HEK293T (cell line): ENCODE measurements at regions not wholly inside any gene's neighbourhood (a gene's known extent, or its start where the extent isn't known, plus 50 kb on each side); places are given as distances from the start of the nearest gene placed in this dataset.

Experiments used
- BHLHE40 ChIP-seq: fragments of 450-650 bp; IDR thresholded peaks from 2 replicates; pipeline ENCODE4 v1.6.1; 2016; ENCODE audit warnings: mild to moderate bottlenecking, moderate library complexity, borderline replicate concordance
- CTBP1 ChIP-seq: fragments of 450-650 bp; IDR thresholded peaks from 2 replicates; pipeline ENCODE4 v1.6.1; 2016; ENCODE audit warnings: borderline replicate concordance
- ELF4 ChIP-seq: fragments of 450-650 bp; IDR thresholded peaks from 2 replicates; pipeline ENCODE4 v1.6.1; 2017; ENCODE audit warnings: antibody characterized with exemption
- FOXA1 ChIP-seq: fragments of 450-650 bp; IDR thresholded peaks from 2 replicates; pipeline ENCODE4 v1.6.1; 2016; ENCODE audit warnings: mild to moderate bottlenecking
- FOXM1 ChIP-seq: fragments of 450-650 bp; IDR thresholded peaks from 2 replicates; pipeline ENCODE4 v1.6.1; 2017; ENCODE audit warnings: mild to moderate bottlenecking, borderline replicate concordance
- NFRKB ChIP-seq: fragments of 450-650 bp; IDR thresholded peaks from 2 replicates; pipeline ENCODE4 v1.6.1; 2016; ENCODE audit warnings: mild to moderate bottlenecking, moderate library complexity
- PKNOX1 ChIP-seq: fragments of 450-650 bp; IDR thresholded peaks from 2 replicates; pipeline ENCODE4 v1.6.1; 2016
- SP1 ChIP-seq: fragments of 450-650 bp; IDR thresholded peaks from 2 replicates; pipeline ENCODE4 v1.6.1; 2017

- TF ChIP-seq FOXM1 (no peak), ELF4 (no peak), NFRKB (no peak), BHLHE40 (no peak), PKNOX1 (no peak), CTBP1 (no peak), FOXA1 (no peak), SP1 (no peak)
Observed at GRCh38 chr20:52843425-52843824, 128.7 kb upstream of the TSHZ2 start.
